ENCODE measurements at regions not wholly inside any gene's neighbourhood (a gene's known extent, or its start where the extent isn't known, plus 50 kb on each side); places are given as distances from the start of the nearest gene placed in this dataset.

- H3K4me1 Mint-ChIP-seq = no peaks in the 10 kb centered on the region
- H3K27ac Mint-ChIP-seq = no peak overlapping the region
- H3K9me3 Mint-ChIP-seq = no peaks in the 10 kb centered on the region
- DNase-seq = no peak
- H3K36me3 Mint-ChIP-seq = no peaks in the 10 kb centered on the region
- H3K27me3 Mint-ChIP-seq (ENCODE audit: low read depth in 3 of 3) = peaks cover 0 to 5% (median 5%) of the 10 kb centered on the region in 3 donors
- H3K4me3 Mint-ChIP-seq = no peak overlapping the region
These were observed 140.4 kb upstream of the ZMIZ1 start for GRCh38 chr10:78928330-78928729.

- Mint-ChIP-seq H3K4me3 (no peak overlapping the region), H3K27ac (no peak overlapping the region), H3K9me3 (no peaks in the 10 kb centered on the region), H3K36me3 (no peaks in the 10 kb centered on the region), H3K4me1 (no peaks in the 10 kb centered on the region), H3K27me3 (ENCODE audit: low read depth in 3 of 3) (peaks cover 0 to 10% (median 2%) of the 10 kb centered on the region in 3 donors)
- DNase-seq = no peak
These were observed 139.2 kb upstream of the ZMIZ1 start for GRCh38 chr10:78929541-78929940.

GRCh38 chr10:78931321-78932053 is 137.3 kb upstream of the ZMIZ1 start:
- no peak for DNase-seq
- Mint-ChIP-seq H3K36me3 (no peaks in the 10 kb centered on the region), H3K4me3 (no peak overlapping the region), H3K9me3 (no peaks in the 10 kb centered on the region), H3K27ac (no peak overlapping the region), H3K4me1 (no peaks in the 10 kb centered on the region), H3K27me3 (ENCODE audit: low read depth in 3 of 3) (peaks cover 0 to 10% (median 4%) of the 10 kb centered on the region in 3 donors)

- no peak overlapping the region for H3K4me3 Mint-ChIP-seq
- H3K36me3 Mint-ChIP-seq = no peaks in the 10 kb centered on the region
- peaks cover 0 to 8% (median 4%) of the 10 kb centered on the region in 3 donors for H3K27me3 Mint-ChIP-seq (ENCODE audit: low read depth in 3 of 3)
- no peaks in the 10 kb centered on the region for H3K9me3 Mint-ChIP-seq
- DNase-seq = no peak
- H3K4me1 Mint-ChIP-seq = no peaks in the 10 kb centered on the region
- H3K27ac Mint-ChIP-seq = no peak overlapping the region
These were observed 136.7 kb upstream of the ZMIZ1 start for GRCh38 chr10:78932054-78932386.

- no peaks in the 10 kb centered on the region for H3K4me1 Mint-ChIP-seq
These were observed 135.9 kb upstream of the ZMIZ1 start for GRCh38 chr10:78932861-78933260.

GRCh38 chr10:78933828-78934531 is 134.8 kb upstream of the ZMIZ1 start:
- Mint-ChIP-seq H3K9me3 (no peaks in the 10 kb centered on the region), H3K27ac (no peak overlapping the region), H3K4me1 (no peaks in the 10 kb centered on the region), H3K36me3 (no peaks in the 10 kb centered on the region), H3K4me3 (no peak overlapping the region), H3K27me3 (ENCODE audit: low read depth in 3 of 3) (peaks cover 2 to 8% (median 4%) of the 10 kb centered on the region in 3 donors)
- no peak for DNase-seq

More at GRCh38 chr10:78932861-78933260, 135.9 kb upstream of the ZMIZ1 start:
- H3K4me3 Mint-ChIP-seq = no peak overlapping the region
- H3K36me3 Mint-ChIP-seq = no peaks in the 10 kb centered on the region
- DNase-seq = no peak
- H3K27ac Mint-ChIP-seq = no peak overlapping the region
- H3K27me3 Mint-ChIP-seq (ENCODE audit: low read depth in 3 of 3) = peaks cover 2 to 8% (median 4%) of the 10 kb centered on the region in 3 donors
- H3K9me3 Mint-ChIP-seq = no peaks in the 10 kb centered on the region

- DNase-seq = no peak
- H3K36me3 Mint-ChIP-seq = no peaks in the 10 kb centered on the region
- no peaks in the 10 kb centered on the region for H3K4me1 Mint-ChIP-seq
- peaks cover 2 to 8% (median 4%) of the 10 kb centered on the region in 3 donors for H3K27me3 Mint-ChIP-seq (ENCODE audit: low read depth in 3 of 3)
- no peak overlapping the region for H3K4me3 Mint-ChIP-seq
- H3K27ac Mint-ChIP-seq = no peak overlapping the region
- H3K9me3 Mint-ChIP-seq = no peaks in the 10 kb centered on the region
These were observed 134.3 kb upstream of the ZMIZ1 start for GRCh38 chr10:78934532-78934898.

GRCh38 chr10:78934994-78935602 is 133.7 kb upstream of the ZMIZ1 start:
- Mint-ChIP-seq H3K36me3 (no peaks in the 10 kb centered on the region), H3K4me1 (no peaks in the 10 kb centered on the region), H3K27ac (no peak overlapping the region), H3K9me3 (no peaks in the 10 kb centered on the region), H3K4me3 (no peak overlapping the region), H3K27me3 (ENCODE audit: low read depth in 3 of 3) (peaks cover 2 to 8% (median 4%) of the 10 kb centered on the region in 3 donors)
- no peak for DNase-seq

GRCh38 chr10:78935697-78936407 is 132.9 kb upstream of the ZMIZ1 start:
- no peak overlapping the region for H3K4me3 Mint-ChIP-seq
- H3K9me3 Mint-ChIP-seq = no peaks in the 10 kb centered on the region
- peaks cover 2 to 6% (median 4%) of the 10 kb centered on the region in 3 donors for H3K27me3 Mint-ChIP-seq (ENCODE audit: low read depth in 3 of 3)
- no peak overlapping the region for H3K27ac Mint-ChIP-seq
- H3K4me1 Mint-ChIP-seq = no peaks in the 10 kb centered on the region
- H3K36me3 Mint-ChIP-seq = no peaks in the 10 kb centered on the region
- no peak for DNase-seq

GRCh38 chr10:78936412-78937342 is 132.1 kb upstream of the ZMIZ1 start:
- H3K27ac Mint-ChIP-seq = no peak overlapping the region
- no peaks in the 10 kb centered on the region for H3K36me3 Mint-ChIP-seq
- H3K27me3 Mint-ChIP-seq (ENCODE audit: low read depth in 3 of 3) = peaks cover 2 to 5% (median 4%) of the 10 kb centered on the region in 3 donors
- H3K4me3 Mint-ChIP-seq = no peak overlapping the region
- DNase-seq = no peak
- H3K9me3 Mint-ChIP-seq = no peaks in the 10 kb centered on the region
- H3K4me1 Mint-ChIP-seq = no peaks in the 10 kb centered on the region

GRCh38 chr10:78937393-78937792 is 131.4 kb upstream of the ZMIZ1 start:
- Mint-ChIP-seq H3K9me3 (no peaks in the 10 kb centered on the region), H3K27ac (no peak overlapping the region)
- DNase-seq = no peak

GRCh38 chr10:78937800-78938694 is 130.7 kb upstream of the ZMIZ1 start:
- Mint-ChIP-seq H3K9me3 (no peaks in the 10 kb centered on the region), H3K27ac (no peak overlapping the region), H3K4me1 (no peaks in the 10 kb centered on the region), H3K4me3 (no peak overlapping the region), H3K36me3 (peaks cover 0 to 3% (median 3%) of the 10 kb centered on the region in 3 donors), H3K27me3 (ENCODE audit: low read depth in 3 of 3) (peaks cover 2 to 5% (median 2%) of the 10 kb centered on the region in 3 donors)
- DNase-seq = peak in 2 of 3 donors; percentile 9 to 16

More at GRCh38 chr10:78937393-78937792, 131.4 kb upstream of the ZMIZ1 start:
- Mint-ChIP-seq H3K4me3 (no peak overlapping the region), H3K36me3 (no peaks in the 10 kb centered on the region), H3K27me3 (ENCODE audit: low read depth in 3 of 3) (peaks cover 2 to 5% (median 2%) of the 10 kb centered on the region in 3 donors), H3K4me1 (no peaks in the 10 kb centered on the region)
